Lung microvascular endothelial cell (primary cell): ENCODE measurements at regions not wholly inside any gene's neighbourhood (a gene's known extent, or its start where the extent isn't known, plus 50 kb on each side); places are given as distances from the start of the nearest gene placed in this dataset.
A peak's percentile ranks its signal among the peaks of the same experiment; 100 is the strongest.

Source experiments
- DNase-seq, 2 donors: peaks; one replicate each; pipeline versions ENCODE4 v3.0.0 to v3.0.0-alpha.2; 2010; ENCODE audit warnings: low read depth in 2 of 2

- DNase-seq: peak; percentile 64 to 75
Observed at GRCh38 chr4:169811476-169811875, 53.7 kb upstream of the HPF1 start.

DNA sequence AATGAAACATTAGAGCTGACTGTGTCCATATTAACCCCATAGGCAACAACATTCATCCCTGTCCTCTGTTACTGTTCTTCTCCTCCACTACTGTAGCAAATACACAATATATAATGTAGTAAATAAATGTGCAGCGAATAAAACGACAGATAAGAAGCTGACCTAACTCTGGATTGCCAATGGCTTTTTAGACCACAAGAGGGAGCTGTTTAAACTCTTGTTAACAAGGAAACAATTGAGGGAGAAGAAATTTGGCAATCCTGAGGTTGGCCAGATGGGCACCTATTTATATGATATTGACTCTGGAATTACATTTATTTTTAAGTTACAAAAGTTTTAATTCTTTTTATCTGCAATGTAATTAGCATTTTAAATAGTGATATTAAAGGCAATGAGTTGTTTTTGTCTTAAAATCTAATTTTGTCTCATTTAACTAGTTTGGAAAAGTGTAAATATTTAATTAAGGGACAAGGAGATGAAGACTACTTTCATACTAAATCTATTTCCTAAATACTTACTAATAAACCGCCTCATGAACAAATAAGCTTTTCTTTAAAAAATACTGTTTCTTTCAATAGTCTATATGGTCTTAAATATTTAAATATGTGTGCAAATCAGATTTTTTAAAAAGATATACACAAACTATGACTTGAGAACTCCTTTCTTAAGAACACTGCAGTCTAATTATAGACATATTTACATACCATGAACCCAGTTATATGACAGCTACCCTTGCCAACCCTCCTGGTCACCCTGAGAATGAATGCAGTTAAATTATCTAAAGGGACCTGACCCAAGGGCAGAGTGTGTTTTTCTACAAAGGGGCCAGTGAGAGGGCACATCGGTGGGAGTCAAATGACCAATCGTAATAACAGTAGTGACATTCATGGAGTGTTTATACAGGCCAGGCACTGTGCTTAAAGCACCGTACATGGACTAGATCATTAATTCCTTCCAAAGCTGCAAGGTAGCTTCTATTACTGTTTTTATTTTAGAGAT is 52.9 kb upstream of the HPF1 start:
- DNase-seq: peak; percentile 83 to 90

- no peak for DNase-seq
Observed at GRCh38 chr4:169807934-169808509, 50.3 kb upstream of the HPF1 start.
